Panc1 (cell line): ENCODE measurements at regions not wholly inside any gene's neighbourhood (a gene's known extent, or its start where the extent isn't known, plus 50 kb on each side); places are given as distances from the start of the nearest gene placed in this dataset.

ENCODE experiments used
- SIN3A ChIP-seq: IDR thresholded peaks from 2 replicates; pipeline ENCODE4 v1.6.1; 2012; ENCODE audit warnings: low read depth, mild to moderate bottlenecking, low read length, moderate library complexity, borderline replicate concordance; ENCODE audit not compliant: insufficient read depth
- TCF7L2 ChIP-seq: IDR thresholded peaks from 2 replicates; pipeline ENCODE4 v1.6.1; 2011; ENCODE audit warnings: mild to moderate bottlenecking, low read depth, low read length, inconsistent platforms
- TF ChIP-seq, protein P1 (sequence below): fragments of 450-650 bp; IDR thresholded peaks from 2 replicates; pipeline ENCODE4 v1.5.1; 2017; ENCODE audit warnings: mild to moderate bottlenecking
- TF ChIP-seq, protein P2 (sequence below), 2 experiments: IDR thresholded peaks; 2 replicates each; pipeline ENCODE4 v1.6.1; 2011 to 2012; ENCODE audit warnings: low read depth in 2 of 2, control low read depth in 1 of 2, low read length in 1 of 2, mild to moderate bottlenecking in 1 of 2, moderate library complexity in 1 of 2; ENCODE audit not compliant: insufficient read depth in 1 of 2

DNA sequence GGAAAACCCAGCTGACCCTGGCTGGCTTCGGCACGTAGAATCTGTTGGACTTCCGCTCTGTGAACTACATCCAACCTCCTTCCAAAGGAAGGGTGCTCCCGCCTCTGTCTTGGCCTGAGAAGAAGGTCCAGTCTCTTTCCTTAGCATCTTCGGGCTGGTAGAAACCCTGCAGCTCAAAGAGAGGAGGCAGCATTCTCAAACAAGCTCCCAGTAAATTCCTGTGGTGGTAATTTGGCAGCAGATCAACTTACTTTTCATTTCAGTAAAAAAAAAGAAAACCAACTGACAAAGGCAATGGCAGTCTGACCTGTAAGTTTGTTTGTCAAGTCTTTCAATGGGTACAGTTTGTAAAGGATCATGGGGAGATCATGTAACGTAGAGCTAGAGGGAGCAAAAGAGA, 176.7 kb downstream of the MED10 start:
- TF ChIP-seq, protein P1, sequence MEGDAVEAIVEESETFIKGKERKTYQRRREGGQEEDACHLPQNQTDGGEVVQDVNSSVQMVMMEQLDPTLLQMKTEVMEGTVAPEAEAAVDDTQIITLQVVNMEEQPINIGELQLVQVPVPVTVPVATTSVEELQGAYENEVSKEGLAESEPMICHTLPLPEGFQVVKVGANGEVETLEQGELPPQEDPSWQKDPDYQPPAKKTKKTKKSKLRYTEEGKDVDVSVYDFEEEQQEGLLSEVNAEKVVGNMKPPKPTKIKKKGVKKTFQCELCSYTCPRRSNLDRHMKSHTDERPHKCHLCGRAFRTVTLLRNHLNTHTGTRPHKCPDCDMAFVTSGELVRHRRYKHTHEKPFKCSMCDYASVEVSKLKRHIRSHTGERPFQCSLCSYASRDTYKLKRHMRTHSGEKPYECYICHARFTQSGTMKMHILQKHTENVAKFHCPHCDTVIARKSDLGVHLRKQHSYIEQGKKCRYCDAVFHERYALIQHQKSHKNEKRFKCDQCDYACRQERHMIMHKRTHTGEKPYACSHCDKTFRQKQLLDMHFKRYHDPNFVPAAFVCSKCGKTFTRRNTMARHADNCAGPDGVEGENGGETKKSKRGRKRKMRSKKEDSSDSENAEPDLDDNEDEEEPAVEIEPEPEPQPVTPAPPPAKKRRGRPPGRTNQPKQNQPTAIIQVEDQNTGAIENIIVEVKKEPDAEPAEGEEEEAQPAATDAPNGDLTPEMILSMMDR = no peak
- no peak for TF ChIP-seq TCF7L2
- TF ChIP-seq, protein P2, sequence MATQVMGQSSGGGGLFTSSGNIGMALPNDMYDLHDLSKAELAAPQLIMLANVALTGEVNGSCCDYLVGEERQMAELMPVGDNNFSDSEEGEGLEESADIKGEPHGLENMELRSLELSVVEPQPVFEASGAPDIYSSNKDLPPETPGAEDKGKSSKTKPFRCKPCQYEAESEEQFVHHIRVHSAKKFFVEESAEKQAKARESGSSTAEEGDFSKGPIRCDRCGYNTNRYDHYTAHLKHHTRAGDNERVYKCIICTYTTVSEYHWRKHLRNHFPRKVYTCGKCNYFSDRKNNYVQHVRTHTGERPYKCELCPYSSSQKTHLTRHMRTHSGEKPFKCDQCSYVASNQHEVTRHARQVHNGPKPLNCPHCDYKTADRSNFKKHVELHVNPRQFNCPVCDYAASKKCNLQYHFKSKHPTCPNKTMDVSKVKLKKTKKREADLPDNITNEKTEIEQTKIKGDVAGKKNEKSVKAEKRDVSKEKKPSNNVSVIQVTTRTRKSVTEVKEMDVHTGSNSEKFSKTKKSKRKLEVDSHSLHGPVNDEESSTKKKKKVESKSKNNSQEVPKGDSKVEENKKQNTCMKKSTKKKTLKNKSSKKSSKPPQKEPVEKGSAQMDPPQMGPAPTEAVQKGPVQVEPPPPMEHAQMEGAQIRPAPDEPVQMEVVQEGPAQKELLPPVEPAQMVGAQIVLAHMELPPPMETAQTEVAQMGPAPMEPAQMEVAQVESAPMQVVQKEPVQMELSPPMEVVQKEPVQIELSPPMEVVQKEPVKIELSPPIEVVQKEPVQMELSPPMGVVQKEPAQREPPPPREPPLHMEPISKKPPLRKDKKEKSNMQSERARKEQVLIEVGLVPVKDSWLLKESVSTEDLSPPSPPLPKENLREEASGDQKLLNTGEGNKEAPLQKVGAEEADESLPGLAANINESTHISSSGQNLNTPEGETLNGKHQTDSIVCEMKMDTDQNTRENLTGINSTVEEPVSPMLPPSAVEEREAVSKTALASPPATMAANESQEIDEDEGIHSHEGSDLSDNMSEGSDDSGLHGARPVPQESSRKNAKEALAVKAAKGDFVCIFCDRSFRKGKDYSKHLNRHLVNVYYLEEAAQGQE (IDR thresholded peaks at IDR 0.05; ENCODE audit: insufficient read depth in 1 of 2, low read depth in 2 of 2, low read length in 1 of 2) = no peak
- TF ChIP-seq SIN3A = no peak
